ENCODE measurements at regions not wholly inside any gene's neighbourhood (a gene's known extent, or its start where the extent isn't known, plus 50 kb on each side); places are given as distances from the start of the nearest gene placed in this dataset.

GRCh38 chr13:74406420-74406819, 272.2 kb upstream of the KLF12 start:
- Histone ChIP-seq H2AFZ (ENCODE audit: low read depth, low read length) (no peak overlapping the region), H3K9me3 (replicated peaks; ENCODE audit: control insufficient read depth, insufficient read depth, low read depth, low read length) (no peaks in the 10 kb centered on the region), H3K27ac (ENCODE audit: extremely low read depth, low read depth, low read length) (no peak overlapping the region), H3K9me1 (ENCODE audit: control insufficient read depth, insufficient read depth, low read length) (no peaks in the 10 kb centered on the region), H3K4me3 (no peak overlapping the region), H4K20me1 (replicated peaks; ENCODE audit: control insufficient read depth, insufficient read depth, low read length) (no peaks in the 10 kb centered on the region), H3K4me1 (replicated peaks in 1 of 2; ENCODE audit: control insufficient read depth in 2 of 2, insufficient read depth in 2 of 2, low read length in 2 of 2) (no peaks in the 10 kb centered on the region), H3K79me2 (ENCODE audit: control insufficient read depth, insufficient read depth, low read length) (no peaks in the 10 kb centered on the region), H3K4me2 (ENCODE audit: insufficient read depth, low read length) (no peak overlapping the region), H3K9ac (ENCODE audit: insufficient read depth in 1 of 2, low read depth in 2 of 2, low read length in 2 of 2) (no peak overlapping the region), H3K36me3 (ENCODE audit: control insufficient read depth, insufficient read depth, low read length) (no peaks in the 10 kb centered on the region), H3K27me3 (ENCODE audit: control insufficient read depth in 2 of 2, insufficient read depth in 2 of 2, low read length in 2 of 2) (no peaks in the 10 kb centered on the region)
- intact Hi-C loops (cut with micrococcal nuclease) (no loop called here), in situ Hi-C loops (cut with MboI) (no loop called here)
- POLR2A ChIA-PET, result no interaction called here
- FAIRE-seq (no peak), ATAC-seq (no peak), DNase-seq (ENCODE audit: extremely low read depth in 1 of 4, low spot score in 3 of 4) (no peak)
- TF ChIP-seq MBD1 (CRISPR knock-in tag; IDR thresholded peaks at IDR 0.05) (no peak), HBP1 (CRISPR knock-in tag; IDR thresholded peaks at IDR 0.05) (no peak), DACH1 (IDR thresholded peaks at IDR 0.05; ENCODE audit: partially characterized antibody) (no peak), BRD9 (IDR thresholded peaks at IDR 0.05; ENCODE audit: low read depth, partially characterized antibody) (no peak), ZNF583 (CRISPR knock-in tag; IDR thresholded peaks at IDR 0.05) (no peak), SAFB (IDR thresholded peaks at IDR 0.05; ENCODE audit: borderline replicate concordance, low read depth, low read length) (no peak), POLR2AphosphoS5 (IDR thresholded peaks at IDR 0.05; ENCODE audit: control insufficient read depth, insufficient read depth, low read depth, low read length) (no peak), ZNF354B (CRISPR knock-in tag; IDR thresholded peaks at IDR 0.05) (no peak), SMAD4 (CRISPR knock-in tag; conservative IDR thresholded peaks at IDR 0.05) (no peak), ARID3A (IDR thresholded peaks at IDR 0.05; ENCODE audit: borderline replicate concordance, low read depth, low read length) (no peak), ZNF384 (IDR thresholded peaks at IDR 0.05; ENCODE audit: low read depth, low read length) (no peak), CUX1 (CRISPR knock-in tag; IDR thresholded peaks at IDR 0.05) (no peak)
- CTCF ChIA-PET (ENCODE audit: low intra/inter-chr PET ratio), result no interaction called here
- WGBS (ENCODE audit: insufficient coverage, low coverage, missing lambda C conversion rate), result 0% methylated on average over 3 of the region's 3 CpGs
- BruUV-seq (replicated peaks), result no TSS peak

Data from K562 (cell line).